Tibial artery (tissue), 4 donors: ENCODE measurements at regions not wholly inside any gene's neighbourhood (a gene's known extent, or its start where the extent isn't known, plus 50 kb on each side); places are given as distances from the start of the nearest gene placed in this dataset.

ENCODE experiments used
- DNase-seq, 2 donors: peaks; one replicate each; pipeline ENCODE4 v3.0.0-alpha.2; 2019
- H3K27ac ChIP-seq, 2 donors: fragments of 200-600 bp; sonication (generic) in 1 of 2; 1 replicate in 1 of 2; 2 replicates in 1 of 2; pipeline ENCODE4 v1.5.1; 2018 to 2019; ENCODE audit warnings: mild to moderate bottlenecking in 1 of 2
- H3K27me3 ChIP-seq, 2 donors: fragments of 200-600 bp; sonication (generic) in 1 of 2; one replicate each; pipeline versions ENCODE4 v1.5.1 to v1.6.0; 2016 to 2019
- H3K36me3 ChIP-seq, 3 donors: fragments of 200-600 bp; sonication (generic) in 2 of 3; one replicate each; pipeline ENCODE4 v1.5.1; 2016 to 2019; ENCODE audit warnings: mild to moderate bottlenecking in 2 of 3
- H3K4me1 ChIP-seq, 4 donors: fragments of 200-600 bp; sonication (generic) in 2 of 4; 1 replicate in 3 of 4; 2 replicates in 1 of 4; pipeline ENCODE4 v1.5.1; 2016 to 2019
- H3K4me3 ChIP-seq, 2 donors: fragments of 200-600 bp; sonication (generic) in 1 of 2; 1 replicate in 1 of 2; 2 replicates in 1 of 2; pipeline ENCODE4 v1.5.1; 2018 to 2019; ENCODE audit warnings: mild to moderate bottlenecking in 2 of 2
- H3K9me3 ChIP-seq, 3 donors: fragments of 200-600 bp; sonication (generic) in 1 of 3; one replicate each; pipeline ENCODE4 v1.5.1; 2016 to 2019
- intact Hi-C: fragments of 100-400 bp; cut with DNase I; formaldehyde crosslinking; loops from one replicate; pipeline ENCODE4 v1.15.0; 2023; ENCODE audit warnings: low total_unique reads
- TF ChIP-seq, protein P1 (sequence below), 2 experiments: fragments of 200-600 bp in 1 of 2; fragments of 450-650 bp in 1 of 2; IDR thresholded peaks; one replicate each; pipeline ENCODE4 v1.5.1; 2017 to 2019; ENCODE audit warnings: antibody characterized with exemption in 2 of 2, mild to moderate bottlenecking in 1 of 2, moderate library complexity in 1 of 2

- TF ChIP-seq, protein P1, sequence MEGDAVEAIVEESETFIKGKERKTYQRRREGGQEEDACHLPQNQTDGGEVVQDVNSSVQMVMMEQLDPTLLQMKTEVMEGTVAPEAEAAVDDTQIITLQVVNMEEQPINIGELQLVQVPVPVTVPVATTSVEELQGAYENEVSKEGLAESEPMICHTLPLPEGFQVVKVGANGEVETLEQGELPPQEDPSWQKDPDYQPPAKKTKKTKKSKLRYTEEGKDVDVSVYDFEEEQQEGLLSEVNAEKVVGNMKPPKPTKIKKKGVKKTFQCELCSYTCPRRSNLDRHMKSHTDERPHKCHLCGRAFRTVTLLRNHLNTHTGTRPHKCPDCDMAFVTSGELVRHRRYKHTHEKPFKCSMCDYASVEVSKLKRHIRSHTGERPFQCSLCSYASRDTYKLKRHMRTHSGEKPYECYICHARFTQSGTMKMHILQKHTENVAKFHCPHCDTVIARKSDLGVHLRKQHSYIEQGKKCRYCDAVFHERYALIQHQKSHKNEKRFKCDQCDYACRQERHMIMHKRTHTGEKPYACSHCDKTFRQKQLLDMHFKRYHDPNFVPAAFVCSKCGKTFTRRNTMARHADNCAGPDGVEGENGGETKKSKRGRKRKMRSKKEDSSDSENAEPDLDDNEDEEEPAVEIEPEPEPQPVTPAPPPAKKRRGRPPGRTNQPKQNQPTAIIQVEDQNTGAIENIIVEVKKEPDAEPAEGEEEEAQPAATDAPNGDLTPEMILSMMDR (IDR thresholded peaks at IDR 0.05), result no peak
- Histone ChIP-seq H3K27ac (no peak overlapping the region), H3K9me3 (no peaks in the 10 kb centered on the region), H3K4me3 (no peak overlapping the region), H3K36me3 (no peaks in the 10 kb centered on the region), H3K4me1 (no peaks in the 10 kb centered on the region), H3K27me3 (no peaks in the 10 kb centered on the region)
- intact Hi-C loops, result no loop called here
- DNase-seq, result no peak
Measured at GRCh38 chr13:62337109-62337880, 921.6 kb upstream of the PCDH20 start.

DNA sequence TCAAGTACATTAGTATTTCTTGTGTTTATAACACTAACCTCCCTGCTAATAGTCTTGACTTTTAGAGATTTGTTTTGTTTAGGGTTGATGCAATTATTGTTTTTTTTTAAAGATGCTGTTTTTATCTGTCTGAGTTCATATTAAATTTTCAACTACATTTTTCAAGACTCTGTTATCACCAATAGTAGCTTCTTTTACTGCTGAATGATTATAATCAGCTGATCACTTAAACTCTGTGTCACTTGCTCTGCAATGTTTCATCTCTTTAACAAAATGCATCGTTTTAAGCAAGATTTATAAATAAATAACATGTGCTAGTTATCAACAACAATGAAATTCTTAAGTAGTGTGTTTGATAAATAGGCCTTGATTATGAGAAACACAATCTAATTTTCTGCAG is 920.9 kb upstream of the PCDH20 start:
- Histone ChIP-seq H3K4me1 (no peaks in the 10 kb centered on the region), H3K27ac (no peak overlapping the region), H3K36me3 (no peaks in the 10 kb centered on the region), H3K27me3 (no peaks in the 10 kb centered on the region), H3K9me3 (no peaks in the 10 kb centered on the region), H3K4me3 (no peak overlapping the region)
- DNase-seq, result no peak
- TF ChIP-seq, protein P1 (IDR thresholded peaks at IDR 0.05), result no peak
- intact Hi-C loops, result no loop called here

DNA sequence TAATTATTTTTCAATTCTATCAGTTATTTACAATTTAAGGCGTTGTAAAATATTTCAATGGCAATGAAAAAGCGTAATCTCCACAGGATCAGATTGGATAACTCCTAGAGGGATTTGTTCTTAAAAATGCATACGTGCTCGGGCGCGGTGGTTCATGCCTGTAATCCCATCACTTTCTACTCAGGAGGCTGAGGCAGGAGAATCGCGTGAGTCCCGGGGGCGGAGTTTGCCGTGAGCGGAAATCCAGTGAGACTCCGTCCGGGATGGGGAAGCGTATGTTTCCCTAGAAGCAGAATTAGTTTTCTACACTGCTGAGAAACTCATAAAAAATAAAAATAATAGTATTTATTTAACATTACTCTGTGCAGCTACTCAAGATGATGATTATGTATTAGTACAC is 917.8 kb upstream of the PCDH20 start:
- no peaks in the 10 kb centered on the region for H3K36me3 ChIP-seq
- no peaks in the 10 kb centered on the region for H3K27me3 ChIP-seq
- H3K4me3 ChIP-seq, result no peak overlapping the region
- intact Hi-C loops, result no loop called here
- DNase-seq, result no peak
- H3K27ac ChIP-seq, result no peak overlapping the region
- TF ChIP-seq, protein P1 (IDR thresholded peaks at IDR 0.05), result no peak
- H3K9me3 ChIP-seq, result no peaks in the 10 kb centered on the region
- no peaks in the 10 kb centered on the region for H3K4me1 ChIP-seq

DNA sequence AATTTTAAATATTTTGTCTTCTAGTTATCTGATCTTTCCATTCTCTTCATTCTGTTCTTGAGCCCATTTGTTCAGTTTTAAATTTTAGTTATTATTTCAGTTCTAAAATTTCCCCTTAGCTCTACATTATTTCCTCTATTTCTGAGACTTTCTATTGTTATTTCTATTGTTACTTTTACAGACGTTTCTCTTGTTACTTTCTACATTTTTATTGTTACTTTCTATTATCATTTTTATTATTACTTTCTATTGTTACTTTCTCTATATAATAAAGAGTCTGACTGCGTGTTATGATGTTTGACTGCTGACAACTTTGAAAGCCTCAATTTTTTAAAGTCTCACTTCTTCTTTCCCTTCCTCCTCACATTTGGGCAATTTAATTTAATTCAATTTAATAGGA is 915.7 kb upstream of the PCDH20 start:
- no peaks in the 10 kb centered on the region for H3K9me3 ChIP-seq
- no peaks in the 10 kb centered on the region for H3K4me1 ChIP-seq
- no peaks in the 10 kb centered on the region for H3K27me3 ChIP-seq
- H3K36me3 ChIP-seq, result no peaks in the 10 kb centered on the region
- TF ChIP-seq, protein P1 (IDR thresholded peaks at IDR 0.05), result no peak
- intact Hi-C loops, result no loop called here
- H3K27ac ChIP-seq, result no peak overlapping the region
- DNase-seq, result no peak
- H3K4me3 ChIP-seq, result no peak overlapping the region

- Histone ChIP-seq H3K4me1 (no peaks in the 10 kb centered on the region), H3K9me3 (no peaks in the 10 kb centered on the region), H3K36me3 (no peaks in the 10 kb centered on the region), H3K4me3 (no peak overlapping the region), H3K27ac (no peak overlapping the region), H3K27me3 (no peaks in the 10 kb centered on the region)
- TF ChIP-seq, protein P1 (IDR thresholded peaks at IDR 0.05), result no peak
- intact Hi-C loops, result no loop called here
- no peak for DNase-seq
Measured at GRCh38 chr13:62327367-62327766, 911.7 kb upstream of the PCDH20 start.
